CD4-positive, alpha-beta T cell (primary cell): ENCODE measurements at regions not wholly inside any gene's neighbourhood (a gene's known extent, or its start where the extent isn't known, plus 50 kb on each side); places are given as distances from the start of the nearest gene placed in this dataset.

ENCODE experiments used
- ATAC-seq: fragments of 200-7000 bp; cut with Tn5 transposase; one replicate; pipeline ENCODE4 v1.10.0; 2022; ENCODE audit warnings: mild to moderate bottlenecking; ENCODE audit not compliant: poor library complexity
- CTCF ChIA-PET: fragments of 350-600 bp; sonication (Branson Sonifier 250); formaldehyde crosslinking; loops from one replicate; lab custom pipeline; 2021; ENCODE audit warnings: antibody characterized with exemption, inconsistent platforms; lab: Charles Lee
- POLR2A ChIA-PET: fragments of 350-600 bp; sonication (Branson Sonifier 250); formaldehyde crosslinking; loops from one replicate; lab custom pipeline; 2021; ENCODE audit warnings: antibody characterized with exemption, inconsistent platforms; lab: Charles Lee
- DNase-seq, 14 experiments: peaks; one replicate each; pipeline ENCODE4 v3.0.0-alpha.2; 2013 to 2020; ENCODE audit warnings: mixed read lengths in 2 of 14
- H3K27ac ChIP-seq, 2 donors: one replicate each; pipeline versions ENCODE4 v1.5.1 to v1.7.0; 2013; ENCODE audit warnings: low read length in 2 of 2, low read depth in 1 of 2, mild to moderate bottlenecking in 1 of 2
- H3K27me3 ChIP-seq, 2 experiments: 1 replicate in 1 of 2; 2 replicates in 1 of 2; pipeline versions ENCODE4 v1.6.1 to v1.7.0; 2013; ENCODE audit warnings: low read length in 2 of 2, control low read depth in 1 of 2, mild to moderate bottlenecking in 1 of 2, moderate library complexity in 1 of 2; ENCODE audit not compliant: insufficient read depth in 2 of 2, control insufficient read depth in 1 of 2
- H3K36me3 ChIP-seq: one replicate; pipeline ENCODE4 v1.6.1; 2013; ENCODE audit warnings: low read length, control low read depth; ENCODE audit not compliant: insufficient read depth
- H3K4me1 ChIP-seq: one replicate; pipeline ENCODE4 v1.6.1; 2013; ENCODE audit warnings: low read length, control low read depth; ENCODE audit not compliant: insufficient read depth
- H3K4me3 ChIP-seq: one replicate; pipeline ENCODE4 v1.5.1; 2013; ENCODE audit warnings: mild to moderate bottlenecking, low read length, moderate library complexity
- H3K9me3 ChIP-seq, 2 experiments: 1 replicate in 1 of 2; 2 replicates in 1 of 2; pipeline versions ENCODE4 v1.6.1 to v1.7.0; 2013; ENCODE audit warnings: low read length in 2 of 2, mild to moderate bottlenecking in 2 of 2, control low read depth in 1 of 2, moderate library complexity in 1 of 2; ENCODE audit not compliant: control insufficient read depth in 1 of 2, insufficient read depth in 1 of 2
- H3K27ac Mint-ChIP-seq: one replicate; pipeline ENCODE4 v1.8.0; 2020; ENCODE audit warnings: mixed read lengths
- H3K27me3 Mint-ChIP-seq: one replicate; pipeline ENCODE4 v1.8.0; 2021; ENCODE audit warnings: mixed read lengths
- H3K36me3 Mint-ChIP-seq: one replicate; pipeline ENCODE4 v1.8.0; 2021; ENCODE audit warnings: low read depth, mixed read lengths
- H3K4me1 Mint-ChIP-seq: one replicate; pipeline ENCODE4 v1.8.0; 2021; ENCODE audit warnings: low read depth, mixed read lengths
- H3K4me3 Mint-ChIP-seq: one replicate; pipeline ENCODE4 v1.8.0; 2020; ENCODE audit warnings: mild to moderate bottlenecking, mixed read lengths
- H3K9me3 Mint-ChIP-seq: one replicate; pipeline ENCODE4 v1.8.0; 2020; ENCODE audit warnings: mixed read lengths
- CTCF ChIP-seq: fragments of 200-600 bp; IDR thresholded peaks from one replicate; pipeline ENCODE4 v1.8.0; 2022; ENCODE audit warnings: antibody characterized with exemption, mild to moderate bottlenecking
- intact Hi-C, 2 experiments: fragments of 100-400 bp; cut with DNase I in 1 of 2; cut with micrococcal nuclease in 1 of 2; formaldehyde crosslinking; loops; one replicate each; pipeline versions ENCODE4 v1.15.1 to v1.9.0; 2023 to 2025; cut with DNase I, micrococcal nuclease

GRCh38 chr20:8077137-8077466, 55.0 kb upstream of the PLCB1 start:
- DNase-seq = no peak
- no peak for TF ChIP-seq CTCF
- no peak overlapping the region for H3K4me3 ChIP-seq
- H3K36me3 Mint-ChIP-seq = no peaks in the 10 kb centered on the region
- H3K9me3 Mint-ChIP-seq = no peaks in the 10 kb centered on the region
- H3K4me1 Mint-ChIP-seq = peaks cover 19% of the 10 kb centered on the region
- no peak overlapping the region for H3K27ac Mint-ChIP-seq
- H3K9me3 ChIP-seq = no peaks in the 10 kb centered on the region
- H3K27ac ChIP-seq = no peak overlapping the region
- intact Hi-C loops = loop anchor here in 1 of 2 experiments (10.0 kb wide), 1 partner anchor 62 kb away; the partner anchor contains the start of gene TMX4
- no peaks in the 10 kb centered on the region for H3K27me3 Mint-ChIP-seq
- H3K4me1 ChIP-seq = peaks cover 4% of the 10 kb centered on the region
- no peak overlapping the region for H3K4me3 Mint-ChIP-seq
- ATAC-seq = no peak
- H3K27me3 ChIP-seq = no peaks in the 10 kb centered on the region
- CTCF ChIA-PET = no interaction called here
- POLR2A ChIA-PET = no interaction called here
- no peaks in the 10 kb centered on the region for H3K36me3 ChIP-seq

- CTCF ChIA-PET = no interaction called here
- Mint-ChIP-seq H3K27me3 (no peaks in the 10 kb centered on the region), H3K4me3 (no peak overlapping the region), H3K27ac (no peak overlapping the region), H3K9me3 (no peaks in the 10 kb centered on the region), H3K4me1 (peaks cover 8% of the 10 kb centered on the region), H3K36me3 (no peaks in the 10 kb centered on the region)
- intact Hi-C loops = loop anchor here in 1 of 2 experiments (10.0 kb wide), 1 partner anchor 64 kb away; the partner anchor contains the start of gene TMX4
- Histone ChIP-seq H3K27me3 (no peaks in the 10 kb centered on the region), H3K9me3 (no peaks in the 10 kb centered on the region), H3K27ac (no peak overlapping the region), H3K4me3 (no peak overlapping the region), H3K4me1 (no peaks in the 10 kb centered on the region), H3K36me3 (no peaks in the 10 kb centered on the region)
- POLR2A ChIA-PET = no interaction called here
- no peak for TF ChIP-seq CTCF
- ATAC-seq = no peak
- no peak for DNase-seq
These were observed 53.5 kb upstream of the PLCB1 start for GRCh38 chr20:8078528-8078914.

GRCh38 chr20:8079976-8080375, 52.1 kb upstream of the PLCB1 start:
- intact Hi-C loops = loop anchor here in 1 of 2 experiments (10.0 kb wide), 1 partner anchor 65 kb away; the partner anchor contains the start of gene TMX4
- POLR2A ChIA-PET = interaction anchor here (0.7 kb wide), 1 partner anchor 46 kb away, joined by 3 read pairs; no protein-coding TSS in a partner anchor
- Mint-ChIP-seq H3K27ac (no peak overlapping the region), H3K4me1 (peaks cover 3% of the 10 kb centered on the region), H3K27me3 (no peaks in the 10 kb centered on the region), H3K9me3 (no peaks in the 10 kb centered on the region), H3K4me3 (no peak overlapping the region), H3K36me3 (no peaks in the 10 kb centered on the region)
- DNase-seq (no peak), ATAC-seq (no peak)
- Histone ChIP-seq H3K27ac (no peak overlapping the region), H3K36me3 (no peaks in the 10 kb centered on the region), H3K4me1 (no peaks in the 10 kb centered on the region), H3K4me3 (no peak overlapping the region), H3K9me3 (no peaks in the 10 kb centered on the region), H3K27me3 (no peaks in the 10 kb centered on the region)
- CTCF ChIA-PET = no interaction called here
- TF ChIP-seq CTCF = no peak
